Colonic mucosa (tissue), 4 donors: ENCODE measurements at regions not wholly inside any gene's neighbourhood (a gene's known extent, or its start where the extent isn't known, plus 50 kb on each side); places are given as distances from the start of the nearest gene placed in this dataset.
A peak's percentile ranks its signal among the peaks of the same experiment; 100 is the strongest.

Experiments
- DNase-seq: peaks from one replicate; pipeline ENCODE4 v3.0.0-alpha.2; 2020
- H3K27ac ChIP-seq: fragments of 200-600 bp; one replicate; pipeline ENCODE4 v1.8.0; 2021
- H3K27me3 ChIP-seq: fragments of 200-600 bp; one replicate; pipeline ENCODE4 v1.8.0; 2021
- H3K36me3 ChIP-seq: fragments of 200-600 bp; one replicate; pipeline ENCODE4 v1.8.0; 2021
- H3K4me1 ChIP-seq: fragments of 200-600 bp; one replicate; pipeline ENCODE4 v1.8.0; 2021; ENCODE audit warnings: mild to moderate bottlenecking
- H3K4me3 ChIP-seq: fragments of 200-600 bp; one replicate; pipeline ENCODE4 v1.8.0; 2021
- H3K9ac ChIP-seq, 2 donors: one replicate each; pipeline ENCODE4 v1.7.0; 2013; ENCODE audit warnings: control low read depth in 2 of 2, low read depth in 2 of 2, low read length in 2 of 2
- H3K9me3 ChIP-seq: fragments of 200-600 bp; one replicate; pipeline ENCODE4 v1.8.0; 2021
- CTCF ChIP-seq: fragments of 200-600 bp; IDR thresholded peaks from one replicate; pipeline ENCODE4 v1.8.0; 2022; ENCODE audit warnings: antibody characterized with exemption, mild to moderate bottlenecking
- intact Hi-C: fragments of 100-400 bp; cut with DNase I; formaldehyde crosslinking; loops from one replicate; pipeline ENCODE4 v1.14.1; 2022
- donor health status: healthy.
- donor health status: DM: no; HTN: no; CAD: no.
- donor health status: DM: no; HTN: no; CAD: no.

- intact Hi-C loops = no loop called here
- Histone ChIP-seq H3K27me3 (no peaks in the 10 kb centered on the region), H3K4me3 (no peak overlapping the region), H3K4me1 (no peaks in the 10 kb centered on the region), H3K9ac (no peak overlapping the region), H3K36me3 (no peaks in the 10 kb centered on the region), H3K9me3 (no peaks in the 10 kb centered on the region), H3K27ac (no peak overlapping the region)
- no peak for TF ChIP-seq CTCF
- no peak for DNase-seq
Measured at GRCh38 chr15:29914511-29914926, 92.3 kb upstream of the TJP1 start.

GRCh38 chr15:29913528-29914135 is 91.4 kb upstream of the TJP1 start:
- Histone ChIP-seq H3K9me3 (no peaks in the 10 kb centered on the region), H3K9ac (no peak overlapping the region), H3K36me3 (no peaks in the 10 kb centered on the region), H3K27me3 (no peaks in the 10 kb centered on the region), H3K4me3 (no peak overlapping the region), H3K4me1 (no peaks in the 10 kb centered on the region), H3K27ac (no peak overlapping the region)
- TF ChIP-seq CTCF = no peak
- intact Hi-C loops = no loop called here
- no peak for DNase-seq

GRCh38 chr15:29911705-29912104 is 89.4 kb upstream of the TJP1 start:
- Histone ChIP-seq H3K9ac (no peak overlapping the region), H3K27ac (no peak overlapping the region), H3K9me3 (no peaks in the 10 kb centered on the region), H3K27me3 (no peaks in the 10 kb centered on the region), H3K4me1 (no peaks in the 10 kb centered on the region), H3K4me3 (no peak overlapping the region), H3K36me3 (no peaks in the 10 kb centered on the region)
- DNase-seq = no peak
- no peak for TF ChIP-seq CTCF
- intact Hi-C loops = no loop called here

- H3K9ac ChIP-seq = no peak overlapping the region
- H3K9me3 ChIP-seq = no peaks in the 10 kb centered on the region
- no peaks in the 10 kb centered on the region for H3K36me3 ChIP-seq
- no peak for TF ChIP-seq CTCF
- peak; percentile 53 for DNase-seq
- no peaks in the 10 kb centered on the region for H3K4me1 ChIP-seq
- intact Hi-C loops = no loop called here
- no peak overlapping the region for H3K4me3 ChIP-seq
- H3K27me3 ChIP-seq = no peaks in the 10 kb centered on the region
- H3K27ac ChIP-seq = no peak overlapping the region
Measured at GRCh38 chr15:29910068-29910467, 87.8 kb upstream of the TJP1 start.

DNA sequence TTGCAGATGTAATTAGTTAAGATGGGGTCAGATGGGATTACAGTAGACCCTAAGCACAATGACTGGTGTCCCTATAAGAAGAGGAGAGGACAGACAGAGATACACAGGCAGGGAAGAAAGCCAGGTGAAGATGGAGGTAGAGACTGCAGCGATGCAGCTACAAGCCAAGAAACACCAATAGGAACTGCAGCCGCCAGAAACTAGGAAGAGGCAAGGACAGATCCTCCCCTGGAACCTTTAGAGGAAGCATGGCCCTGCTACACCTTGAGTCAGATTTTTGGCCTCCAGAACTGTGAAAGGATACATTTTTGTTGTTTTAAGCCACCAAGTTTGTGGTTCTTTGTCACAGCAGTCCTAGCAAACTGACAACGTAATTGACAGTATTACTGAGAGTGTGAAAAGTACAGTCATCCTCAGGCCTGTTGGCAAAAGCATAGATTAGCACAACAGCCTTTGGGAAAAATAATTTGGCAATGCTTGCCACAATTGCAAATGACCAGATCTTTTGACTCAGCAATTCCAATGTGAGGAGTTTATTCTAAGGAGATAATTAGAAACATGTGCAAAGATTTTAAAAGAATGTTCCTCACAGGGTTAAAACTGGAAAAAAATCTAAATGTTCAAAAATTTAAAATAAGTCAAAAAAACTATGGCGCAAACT is 82.6 kb upstream of the TJP1 start:
- intact Hi-C loops = no loop called here
- no peaks in the 10 kb centered on the region for H3K27me3 ChIP-seq
- H3K4me3 ChIP-seq = no peak overlapping the region
- H3K36me3 ChIP-seq = no peaks in the 10 kb centered on the region
- TF ChIP-seq CTCF = no peak
- H3K9me3 ChIP-seq = no peaks in the 10 kb centered on the region
- no peaks in the 10 kb centered on the region for H3K4me1 ChIP-seq
- H3K9ac ChIP-seq = no peak overlapping the region
- DNase-seq = no peak
- H3K27ac ChIP-seq = no peak overlapping the region
